Gastrocnemius medialis (tissue), 4 donors: ENCODE measurements at regions not wholly inside any gene's neighbourhood (a gene's known extent, or its start where the extent isn't known, plus 50 kb on each side); places are given as distances from the start of the nearest gene placed in this dataset.
"Not testable (repeated sequence)": the region's sequence is repeated elsewhere in the genome, so short reads cannot be mapped to it uniquely, and the experiment has no call there.

Experiments
- ATAC-seq, 2 donors: fragments of 150-250 bp; one replicate each; pipeline ENCODE4 v1.9.1; 2016
- DNase-seq, 2 donors: peaks; one replicate each; pipeline ENCODE4 v3.0.0-alpha.2; 2019
- H3K27ac ChIP-seq, 4 donors: fragments of 200-600 bp; sonication (generic); 1 replicate in 1 of 4; 2 replicates in 3 of 4; pipeline ENCODE4 v1.5.1; 2016 to 2018; ENCODE audit warnings: mild to moderate bottlenecking in 2 of 4, moderate library complexity in 1 of 4
- H3K27me3 ChIP-seq, 3 donors: fragments of 200-600 bp; sonication (generic) in 2 of 3; 1 replicate in 1 of 3; 2 replicates in 2 of 3; pipeline versions ENCODE4 v1.5.1 to v1.6.0; 2016 to 2019; ENCODE audit warnings: mild to moderate bottlenecking in 1 of 3, moderate library complexity in 1 of 3
- H3K36me3 ChIP-seq, 2 donors: fragments of 200-600 bp; sonication (generic) in 1 of 2; one replicate each; pipeline ENCODE4 v1.5.1; 2017 to 2018
- H3K4me1 ChIP-seq, 2 donors: fragments of 200-600 bp; sonication (generic) in 1 of 2; one replicate each; pipeline ENCODE4 v1.5.1; 2016 to 2017; ENCODE audit warnings: mild to moderate bottlenecking in 2 of 2
- H3K4me3 ChIP-seq, 4 donors: fragments of 200-600 bp; sonication (generic) in 3 of 4; 1 replicate in 1 of 4; 2 replicates in 3 of 4; pipeline ENCODE4 v1.5.1; 2016 to 2019; ENCODE audit warnings: mild to moderate bottlenecking in 2 of 4
- H3K9me3 ChIP-seq, 3 donors: fragments of 200-600 bp; sonication (generic) in 2 of 3; 1 replicate in 1 of 3; 2 replicates in 2 of 3; pipeline ENCODE4 v1.5.1; 2016 to 2019
- CTCF ChIP-seq, 5 experiments: fragments of 450-650 bp in 3 of 5; fragments of 200-600 bp in 2 of 5; sonication (generic) in 2 of 5; IDR thresholded peaks in 4 of 5; conservative IDR thresholded peaks in 1 of 5; 1 replicate in 4 of 5; 2 replicates in 1 of 5; pipeline ENCODE4 v1.5.1; 2016 to 2019; ENCODE audit warnings: antibody characterized with exemption in 5 of 5, mild to moderate bottlenecking in 3 of 5, moderate library complexity in 3 of 5
- POLR2A ChIP-seq, 2 donors: fragments of 450-650 bp; IDR thresholded peaks; one replicate each; pipeline ENCODE4 v1.6.1; 2017; ENCODE audit warnings: antibody characterized with exemption in 2 of 2, mild to moderate bottlenecking in 2 of 2, moderate library complexity in 2 of 2
- in situ Hi-C, 4 donors: fragments of 200-750 bp; cut with MboI; loops; one replicate each; pipeline versions ENCODE4 v1.15.0 to v1.8.0; 2017; ENCODE audit warnings: low sequenced_read_pairs in 4 of 4
- intact Hi-C: fragments of 100-400 bp; cut with DNase I; formaldehyde crosslinking; loops from one replicate; pipeline ENCODE4 v1.15.1; 2023; ENCODE audit warnings: low total_unique reads

- Histone ChIP-seq H3K36me3 (no peaks in the 10 kb centered on the region), H3K9me3 (no peaks in the 10 kb centered on the region), H3K4me3 (no peak overlapping the region), H3K27me3 (no peaks in the 10 kb centered on the region), H3K4me1 (no peaks in the 10 kb centered on the region), H3K27ac (no peak overlapping the region)
- TF ChIP-seq POLR2A (IDR thresholded peaks at IDR 0.05) (no peak), CTCF (IDR thresholded peaks at IDR 0.05 in 4 of 5, conservative IDR thresholded peaks at IDR 0.05 in 1 of 5) (no peak)
- intact Hi-C loops (no loop called here), in situ Hi-C loops (no loop called here)
- ATAC-seq (no peak), DNase-seq (no peak)
Observed at GRCh38 chr4:60911127-60911526, 289.0 kb upstream of the ADGRL3 start.

GRCh38 chr4:60913002-60913401, 287.1 kb upstream of the ADGRL3 start:
- no peak for TF ChIP-seq POLR2A (IDR thresholded peaks at IDR 0.05)
- TF ChIP-seq CTCF (IDR thresholded peaks at IDR 0.05 in 4 of 5, conservative IDR thresholded peaks at IDR 0.05 in 1 of 5) = no peak
- ATAC-seq = no peak
- Histone ChIP-seq H3K4me1 (no peaks in the 10 kb centered on the region), H3K4me3 (no peak overlapping the region), H3K9me3 (no peaks in the 10 kb centered on the region), H3K36me3 (no peaks in the 10 kb centered on the region), H3K27me3 (no peaks in the 10 kb centered on the region), H3K27ac (no peak overlapping the region)
- intact Hi-C loops = no loop called here
- DNase-seq = no peak
- in situ Hi-C loops = no loop called here

- H3K36me3 ChIP-seq = no peaks in the 10 kb centered on the region
- no peaks in the 10 kb centered on the region for H3K4me1 ChIP-seq
- in situ Hi-C loops = no loop called here
- no peak overlapping the region for H3K27ac ChIP-seq
- H3K9me3 ChIP-seq = no peaks in the 10 kb centered on the region
- DNase-seq = no peak
- TF ChIP-seq CTCF (IDR thresholded peaks at IDR 0.05 in 4 of 5, conservative IDR thresholded peaks at IDR 0.05 in 1 of 5) = no peak
- TF ChIP-seq POLR2A (IDR thresholded peaks at IDR 0.05) = no peak
- intact Hi-C loops = no loop called here
- H3K27me3 ChIP-seq = no peaks in the 10 kb centered on the region
- no peak for ATAC-seq
- H3K4me3 ChIP-seq = no peak overlapping the region
Observed at GRCh38 chr4:60913671-60914070, 286.5 kb upstream of the ADGRL3 start.

GRCh38 chr4:60921735-60922134, 278.4 kb upstream of the ADGRL3 start:
- intact Hi-C loops, DNase-seq, in situ Hi-C loops, ATAC-seq, H3K9me3 ChIP-seq, H3K4me1 ChIP-seq, H3K4me3 ChIP-seq, H3K27ac ChIP-seq, H3K36me3 ChIP-seq, H3K27me3 ChIP-seq: not testable (repeated sequence)

GRCh38 chr4:60923075-60923474, 277.1 kb upstream of the ADGRL3 start:
- intact Hi-C loops = no loop called here
- Histone ChIP-seq H3K27me3 (no peaks in the 10 kb centered on the region), H3K4me3 (no peak overlapping the region), H3K4me1 (no peaks in the 10 kb centered on the region), H3K27ac (no peak overlapping the region), H3K9me3 (no peaks in the 10 kb centered on the region), H3K36me3 (no peaks in the 10 kb centered on the region)
- TF ChIP-seq CTCF (IDR thresholded peaks at IDR 0.05 in 4 of 5, conservative IDR thresholded peaks at IDR 0.05 in 1 of 5) = no peak
- no peak for TF ChIP-seq POLR2A (IDR thresholded peaks at IDR 0.05)
- in situ Hi-C loops = no loop called here
- ATAC-seq = no peak
- DNase-seq = no peak
